Panc1 (cell line): ENCODE measurements at regions not wholly inside any gene's neighbourhood (a gene's known extent, or its start where the extent isn't known, plus 50 kb on each side); places are given as distances from the start of the nearest gene placed in this dataset.

Source experiments
- ATAC-seq: fragments of 200-7000 bp; cut with Tn5 transposase; 2 replicates; pipeline ENCODE4 v1.9.1; 2020; ENCODE audit warnings: mild to moderate bottlenecking, moderate library complexity
- BruUV-seq: library from RNA; stranded (reverse); fragments of 400-500 nt; replicated peaks from 2 replicates; lab custom pipeline; 2021; lab: Mats Ljungman, UMichigan
- CTCF ChIA-PET: fragments of 300-600 bp; sonication (Branson Sonifier 250); formaldehyde crosslinking; loops from one replicate; lab custom pipeline; 2022; ENCODE audit warnings: antibody characterized with exemption; lab: Charles Lee
- POLR2A ChIA-PET: fragments of 300-600 bp; sonication (Branson Sonifier 250); formaldehyde crosslinking; loops from one replicate; lab custom pipeline; 2022; ENCODE audit warnings: antibody characterized with exemption; lab: Charles Lee
- DNase-seq: peaks from one replicate; pipeline ENCODE4 v3.0.0-alpha.2; 2010; ENCODE audit warnings: low read depth, low spot score
- H3K27ac ChIP-seq: 2 replicates; pipeline ENCODE4 v1.5.1; 2011; ENCODE audit warnings: mild to moderate bottlenecking, low read length, inconsistent platforms
- H3K27me3 ChIP-seq: fragments of 200-500 bp; sonication (Bioruptor generic); 2 replicates; pipeline ENCODE4 v1.6.0; 2014; ENCODE audit warnings: low read length, inconsistent platforms; ENCODE audit not compliant: control insufficient read depth, insufficient read depth
- H3K36me3 ChIP-seq: fragments of 200-500 bp; sonication (Bioruptor generic); 2 replicates; pipeline ENCODE4 v1.5.1; 2014; ENCODE audit warnings: inconsistent platforms, mild to moderate bottlenecking, low read length, moderate library complexity; ENCODE audit not compliant: control insufficient read depth, insufficient read depth
- H3K4me1 ChIP-seq: 2 replicates; pipeline ENCODE4 v1.5.1; 2011; ENCODE audit warnings: inconsistent platforms, mild to moderate bottlenecking, low read length, moderate library complexity; ENCODE audit not compliant: control insufficient read depth, insufficient read depth
- H3K4me3 ChIP-seq, 2 experiments: 2 replicates each; pipeline ENCODE4 v1.5.1; 2011 to 2012; ENCODE audit warnings: low read depth in 2 of 2, low read length in 2 of 2, mild to moderate bottlenecking in 2 of 2, inconsistent platforms in 1 of 2, moderate library complexity in 1 of 2
- H3K9me3 ChIP-seq: fragments of 200-500 bp; sonication (Bioruptor generic); 2 replicates; pipeline ENCODE4 v1.5.1; 2014; ENCODE audit warnings: low read depth, mild to moderate bottlenecking, inconsistent platforms, low read length, moderate library complexity; ENCODE audit not compliant: control insufficient read depth, insufficient read depth
- CTCF ChIP-seq: fragments of 450-650 bp; IDR thresholded peaks from 2 replicates; pipeline ENCODE4 v1.5.1; 2017; ENCODE audit warnings: mild to moderate bottlenecking
- POLR2AphosphoS5 ChIP-seq: IDR thresholded peaks from 2 replicates; pipeline ENCODE4 v1.6.1; 2012; ENCODE audit warnings: mild to moderate bottlenecking, low read depth, low read length, moderate library complexity
- REST ChIP-seq, 2 experiments: IDR thresholded peaks; 2 replicates each; pipeline ENCODE4 v1.6.1; 2011 to 2012; ENCODE audit warnings: low read depth in 2 of 2, control low read depth in 1 of 2, low read length in 1 of 2, mild to moderate bottlenecking in 1 of 2, moderate library complexity in 1 of 2; ENCODE audit not compliant: insufficient read depth in 1 of 2
- SIN3A ChIP-seq: IDR thresholded peaks from 2 replicates; pipeline ENCODE4 v1.6.1; 2012; ENCODE audit warnings: low read depth, mild to moderate bottlenecking, low read length, moderate library complexity, borderline replicate concordance; ENCODE audit not compliant: insufficient read depth
- TCF7L2 ChIP-seq: IDR thresholded peaks from 2 replicates; pipeline ENCODE4 v1.6.1; 2011; ENCODE audit warnings: mild to moderate bottlenecking, low read depth, low read length, inconsistent platforms
- in situ Hi-C: cut with HindIII; loops from 2 replicates; pipeline ENCODE4 v1.10.0; 2016; ENCODE audit warnings: low sequenced_read_pairs, low pct_unique_long_range_greater_than_20kb
- intact Hi-C: fragments of 100-400 bp; cut with micrococcal nuclease; formaldehyde crosslinking; loops from one replicate; pipeline ENCODE4 v1.10.0; 2022; ENCODE audit not compliant: unreplicated experiment

GRCh38 chr4:175983636-175984035 is 82.0 kb upstream of the WDR17 start:
- Histone ChIP-seq H3K4me1 (no peaks in the 10 kb centered on the region), H3K9me3 (no peaks in the 10 kb centered on the region), H3K4me3 (no peak overlapping the region), H3K27me3 (no peaks in the 10 kb centered on the region), H3K36me3 (no peaks in the 10 kb centered on the region), H3K27ac (no peak overlapping the region)
- no TSS peak for BruUV-seq
- in situ Hi-C loops (no loop called here), intact Hi-C loops (no loop called here)
- CTCF ChIA-PET, result no interaction called here
- no peak for ATAC-seq
- TF ChIP-seq CTCF (no peak), SIN3A (no peak), TCF7L2 (no peak), REST (IDR thresholded peaks at IDR 0.05; ENCODE audit: insufficient read depth in 1 of 2, low read depth in 2 of 2, low read length in 1 of 2) (no peak), POLR2AphosphoS5 (no peak)
- DNase-seq, result no peak
- POLR2A ChIA-PET, result no interaction called here

GRCh38 chr4:175986668-175987067 is 79.0 kb upstream of the WDR17 start:
- CTCF ChIA-PET, result no interaction called here
- no peak for ATAC-seq
- no peaks in the 10 kb centered on the region for H3K36me3 ChIP-seq

More at GRCh38 chr4:175986668-175987067, 79.0 kb upstream of the WDR17 start:
- Histone ChIP-seq H3K4me3 (no peak overlapping the region), H3K27me3 (no peaks in the 10 kb centered on the region), H3K27ac (no peak overlapping the region), H3K4me1 (no peaks in the 10 kb centered on the region), H3K9me3 (no peaks in the 10 kb centered on the region)
- BruUV-seq, result no TSS peak
- TF ChIP-seq SIN3A (no peak), REST (IDR thresholded peaks at IDR 0.05; ENCODE audit: insufficient read depth in 1 of 2, low read depth in 2 of 2, low read length in 1 of 2) (no peak), POLR2AphosphoS5 (no peak), TCF7L2 (no peak), CTCF (no peak)
- in situ Hi-C loops (no loop called here), intact Hi-C loops (no loop called here)
- POLR2A ChIA-PET, result no interaction called here
- no peak for DNase-seq
